Cardiac muscle cell (in vitro differentiated cells and primary cell): ENCODE measurements at regions not wholly inside any gene's neighbourhood (a gene's known extent, or its start where the extent isn't known, plus 50 kb on each side); places are given as distances from the start of the nearest gene placed in this dataset.
A peak's percentile ranks its signal among the peaks of the same experiment; 100 is the strongest.

Source experiments
- DNase-seq, 2 donors: peaks; one replicate each; pipeline versions ENCODE4 v3.0.0 to v3.0.0-alpha.2; 2010 to 2017; ENCODE audit warnings: low read depth in 1 of 2, low spot score in 1 of 2
- H3K27ac ChIP-seq: fragments of 200-600 bp; sonication (generic); 2 replicates; pipeline ENCODE4 v1.5.1; 2016
- H3K27me3 ChIP-seq: fragments of 200-600 bp; sonication (generic); 2 replicates; pipeline ENCODE4 v1.6.0; 2016; ENCODE audit warnings: control low read depth
- H3K36me3 ChIP-seq: fragments of 200-600 bp; sonication (generic); 2 replicates; pipeline ENCODE4 v1.5.1; 2016; ENCODE audit warnings: control low read depth
- H3K4me1 ChIP-seq: fragments of 200-600 bp; sonication (generic); 2 replicates; pipeline ENCODE4 v1.8.1; 2017; ENCODE audit warnings: low read depth, mild to moderate bottlenecking, mixed run types
- H3K4me3 ChIP-seq: fragments of 200-600 bp; sonication (generic); 2 replicates; pipeline ENCODE4 v1.5.1; 2016; ENCODE audit warnings: mild to moderate bottlenecking
- H3K9me3 ChIP-seq: fragments of 200-600 bp; sonication (generic); 2 replicates; pipeline ENCODE4 v1.5.1; 2017; ENCODE audit warnings: low read depth, mild to moderate bottlenecking, control low read depth
- TF ChIP-seq, protein P1 (sequence below): IDR thresholded peaks from 2 replicates; pipeline ENCODE4 v1.5.1; 2012; ENCODE audit warnings: low read depth, mild to moderate bottlenecking, low read length

DNA sequence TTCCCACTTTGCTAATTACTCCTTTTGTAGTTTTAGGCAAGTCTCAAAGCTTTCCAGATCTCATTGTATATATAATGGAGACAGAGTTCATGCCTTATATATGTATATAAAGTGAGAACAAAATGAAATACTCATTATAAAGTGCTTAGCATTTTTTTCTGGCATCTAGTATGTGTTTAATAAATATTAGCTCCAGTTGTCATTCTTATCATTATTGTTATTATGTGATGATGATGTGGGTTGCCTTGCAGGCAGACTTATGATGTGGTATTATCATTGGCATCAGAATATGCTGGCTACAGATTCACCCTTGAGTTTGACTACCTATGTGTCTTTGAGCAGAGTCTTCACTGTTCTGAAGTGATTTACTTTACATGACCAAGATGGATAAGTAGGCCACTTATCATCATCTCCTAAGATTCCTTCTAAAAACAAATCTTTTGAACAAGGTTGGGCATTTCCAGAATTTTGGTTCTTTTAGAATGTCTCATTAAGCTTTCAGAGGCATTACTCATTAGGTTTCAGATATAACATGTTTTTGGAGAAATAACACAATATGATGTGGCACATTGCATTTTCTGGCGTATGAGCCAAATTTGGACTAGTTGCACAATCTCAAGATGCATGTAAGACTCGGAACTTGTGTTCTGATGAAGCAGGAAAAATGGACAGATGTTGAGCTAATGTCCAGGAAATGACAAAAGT, 145.6 kb upstream of the TNC start:
- no peak overlapping the region for H3K4me3 ChIP-seq
- no peaks in the 10 kb centered on the region for H3K36me3 ChIP-seq
- H3K27me3 ChIP-seq, result no peaks in the 10 kb centered on the region
- TF ChIP-seq, protein P1, sequence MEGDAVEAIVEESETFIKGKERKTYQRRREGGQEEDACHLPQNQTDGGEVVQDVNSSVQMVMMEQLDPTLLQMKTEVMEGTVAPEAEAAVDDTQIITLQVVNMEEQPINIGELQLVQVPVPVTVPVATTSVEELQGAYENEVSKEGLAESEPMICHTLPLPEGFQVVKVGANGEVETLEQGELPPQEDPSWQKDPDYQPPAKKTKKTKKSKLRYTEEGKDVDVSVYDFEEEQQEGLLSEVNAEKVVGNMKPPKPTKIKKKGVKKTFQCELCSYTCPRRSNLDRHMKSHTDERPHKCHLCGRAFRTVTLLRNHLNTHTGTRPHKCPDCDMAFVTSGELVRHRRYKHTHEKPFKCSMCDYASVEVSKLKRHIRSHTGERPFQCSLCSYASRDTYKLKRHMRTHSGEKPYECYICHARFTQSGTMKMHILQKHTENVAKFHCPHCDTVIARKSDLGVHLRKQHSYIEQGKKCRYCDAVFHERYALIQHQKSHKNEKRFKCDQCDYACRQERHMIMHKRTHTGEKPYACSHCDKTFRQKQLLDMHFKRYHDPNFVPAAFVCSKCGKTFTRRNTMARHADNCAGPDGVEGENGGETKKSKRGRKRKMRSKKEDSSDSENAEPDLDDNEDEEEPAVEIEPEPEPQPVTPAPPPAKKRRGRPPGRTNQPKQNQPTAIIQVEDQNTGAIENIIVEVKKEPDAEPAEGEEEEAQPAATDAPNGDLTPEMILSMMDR, result no peak
- peak in 1 of 2 donors; percentile 67 for DNase-seq
- no peak overlapping the region for H3K27ac ChIP-seq
- H3K4me1 ChIP-seq, result no peaks in the 10 kb centered on the region
- H3K9me3 ChIP-seq, result no peaks in the 10 kb centered on the region

DNA sequence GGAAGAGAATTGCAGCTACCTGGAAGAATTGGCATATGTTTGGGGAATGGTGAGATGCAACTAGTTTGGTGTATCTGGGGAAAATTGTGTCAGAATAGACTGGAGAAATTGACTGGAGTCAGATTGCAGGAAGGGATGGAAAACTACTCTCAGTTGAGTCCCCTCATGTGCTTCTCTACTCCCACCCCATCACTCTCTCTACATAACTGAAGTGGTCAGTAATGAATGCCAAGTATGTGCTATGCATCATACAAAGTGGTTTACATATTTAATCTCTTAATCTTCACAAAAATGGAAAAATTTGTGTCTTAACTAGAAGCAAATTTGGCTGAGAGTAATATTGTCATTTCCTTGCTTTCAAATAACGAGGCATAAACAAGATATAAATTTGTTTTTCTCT, 146.4 kb upstream of the TNC start:
- Histone ChIP-seq H3K27ac (no peak overlapping the region), H3K4me3 (no peak overlapping the region), H3K27me3 (no peaks in the 10 kb centered on the region), H3K4me1 (no peaks in the 10 kb centered on the region), H3K36me3 (no peaks in the 10 kb centered on the region), H3K9me3 (no peaks in the 10 kb centered on the region)
- DNase-seq, result peak in 1 of 2 donors; percentile 36
- TF ChIP-seq, protein P1, result no peak

GRCh38 chr9:115267790-115268189, 149.8 kb upstream of the TNC start:
- TF ChIP-seq, protein P1, result no peak
- H3K36me3 ChIP-seq, result no peaks in the 10 kb centered on the region
- DNase-seq, result peak; percentile 52 to 72

GRCh38 chr9:115275753-115276152, 157.8 kb upstream of the TNC start:
- no peaks in the 10 kb centered on the region for H3K27me3 ChIP-seq
- H3K4me3 ChIP-seq, result no peak overlapping the region
- H3K27ac ChIP-seq, result no peak overlapping the region
- no peaks in the 10 kb centered on the region for H3K36me3 ChIP-seq
- TF ChIP-seq, protein P1, result no peak
- H3K4me1 ChIP-seq, result no peaks in the 10 kb centered on the region
- H3K9me3 ChIP-seq, result no peaks in the 10 kb centered on the region
- no peak for DNase-seq

More at GRCh38 chr9:115267790-115268189, 149.8 kb upstream of the TNC start:
- H3K27ac ChIP-seq, result no peak overlapping the region
- no peak overlapping the region for H3K4me3 ChIP-seq
- no peaks in the 10 kb centered on the region for H3K27me3 ChIP-seq
- no peaks in the 10 kb centered on the region for H3K9me3 ChIP-seq
- no peaks in the 10 kb centered on the region for H3K4me1 ChIP-seq

GRCh38 chr9:115276621-115277020, 158.7 kb upstream of the TNC start:
- peak in 1 of 2 donors; percentile 33 for DNase-seq
- H3K36me3 ChIP-seq, result no peaks in the 10 kb centered on the region
- TF ChIP-seq, protein P1, result no peak
- H3K9me3 ChIP-seq, result no peaks in the 10 kb centered on the region
- H3K27ac ChIP-seq, result no peak overlapping the region
- H3K4me1 ChIP-seq, result no peaks in the 10 kb centered on the region
- no peak overlapping the region for H3K4me3 ChIP-seq
- H3K27me3 ChIP-seq, result no peaks in the 10 kb centered on the region
